NCI-H2196 treated with DMSO at 0.1 percent for 48 hours (cell line): ENCODE measurements at regions not wholly inside any gene's neighbourhood (a gene's known extent, or its start where the extent isn't known, plus 50 kb on each side); places are given as distances from the start of the nearest gene placed in this dataset.
A peak's percentile ranks its signal among the peaks of the same experiment; 100 is the strongest.

Source experiments
- DNase-seq: peaks from one replicate; lab custom pipeline; 2025; ENCODE audit not compliant: unreplicated experiment; lab: John Stamatoyannopoulos, UW

GRCh38 chr11:70944636-70945035 is 307.7 kb downstream of the SHANK2 start:
- DNase-seq: no peak

- no peak for DNase-seq
Observed at GRCh38 chr11:70948398-70948797, 304.0 kb downstream of the SHANK2 start.

GRCh38 chr11:70948855-70949531 is 303.4 kb downstream of the SHANK2 start:
- peak; percentile 65 for DNase-seq

GRCh38 chr11:70951139-70951804 is 301.1 kb downstream of the SHANK2 start:
- no peak for DNase-seq

GRCh38 chr11:70952191-70952590 is 300.2 kb downstream of the SHANK2 start:
- DNase-seq: no peak

GRCh38 chr11:70953720-70954119 is 298.7 kb downstream of the SHANK2 start:
- no peak for DNase-seq

GRCh38 chr11:70954471-70954870 is 297.9 kb downstream of the SHANK2 start:
- no peak for DNase-seq
